EH (cell line): ENCODE measurements at regions not wholly inside any gene's neighbourhood (a gene's known extent, or its start where the extent isn't known, plus 50 kb on each side); places are given as distances from the start of the nearest gene placed in this dataset.

Source experiments
- DNase-seq: peaks from one replicate; pipeline ENCODE4 v3.0.0-alpha.2; 2015; ENCODE audit warnings: low read depth

GRCh38 chr10:92747066-92747465 lies 57.3 kb downstream of the HHEX start:
- DNase-seq, result no peak

- DNase-seq, result no peak
Measured at GRCh38 chr10:92747600-92747999, 57.8 kb downstream of the HHEX start.

- DNase-seq, result peak; percentile 72
Measured at GRCh38 chr10:92750791-92751533, 61.2 kb downstream of the HHEX start.

- no peak for DNase-seq
Measured at GRCh38 chr10:92751534-92751811, 61.7 kb downstream of the HHEX start.

GRCh38 chr10:92751827-92752226 lies 62.1 kb downstream of the HHEX start:
- no peak for DNase-seq

GRCh38 chr10:92753865-92754264 lies 64.1 kb downstream of the HHEX start:
- no peak for DNase-seq

- no peak for DNase-seq
Measured at GRCh38 chr10:92755725-92756124, 66.0 kb downstream of the HHEX start.

GRCh38 chr10:92756201-92757065 lies 66.7 kb downstream of the HHEX start:
- DNase-seq, result peak; percentile 27

- peak; percentile 95 for DNase-seq
Measured at GRCh38 chr10:92757066-92757710, 67.4 kb downstream of the HHEX start.

GRCh38 chr10:92757711-92758104 lies 68.0 kb downstream of the HHEX start:
- no peak for DNase-seq

- no peak for DNase-seq
Measured at GRCh38 chr10:92758594-92758993, 68.8 kb downstream of the HHEX start.

- peak; percentile 76 for DNase-seq
Measured at GRCh38 chr10:92760609-92761008, 70.9 kb downstream of the HHEX start.

- peak; percentile 63 for DNase-seq
Measured at GRCh38 chr10:92761571-92761970, 71.8 kb downstream of the HHEX start.

- no peak for DNase-seq
Measured at GRCh38 chr10:92763634-92764155, 73.9 kb downstream of the HHEX start.

- no peak for DNase-seq
Measured at GRCh38 chr10:92766451-92766850, 76.7 kb downstream of the HHEX start.

GRCh38 chr10:92768104-92768503 lies 78.3 kb downstream of the HHEX start:
- DNase-seq, result no peak

- peak; percentile 11 for DNase-seq
Measured at GRCh38 chr10:92773776-92774175, 74.5 kb upstream of the EXOC6 start.

- no peak for DNase-seq
Measured at GRCh38 chr10:92778091-92778490, 70.2 kb upstream of the EXOC6 start.

- no peak for DNase-seq
Measured at GRCh38 chr10:92785118-92785517, 63.2 kb upstream of the EXOC6 start.

- no peak for DNase-seq
Measured at GRCh38 chr10:92787557-92788152, 60.7 kb upstream of the EXOC6 start.

- DNase-seq, result no peak
Measured at GRCh38 chr10:92789067-92789466, 59.3 kb upstream of the EXOC6 start.

- no peak for DNase-seq
Measured at GRCh38 chr10:92789786-92790185, 58.5 kb upstream of the EXOC6 start.
